Activated CD4-positive, alpha-beta T cell treated with anti-CD3 and anti-CD28 coated beads, Interleukin-2, Interleukin-4, amounts not matched to agents 100 ng/mL and 50 ng/mL, durations not matched to agents 16 hours and 8 hours (primary cell): ENCODE measurements at regions not wholly inside any gene's neighbourhood (a gene's known extent, or its start where the extent isn't known, plus 50 kb on each side); places are given as distances from the start of the nearest gene placed in this dataset.

Experiments used
- DNase-seq: peaks from one replicate; pipeline ENCODE4 v3.0.0-alpha.2; 2020; ENCODE audit warnings: low spot score

DNA sequence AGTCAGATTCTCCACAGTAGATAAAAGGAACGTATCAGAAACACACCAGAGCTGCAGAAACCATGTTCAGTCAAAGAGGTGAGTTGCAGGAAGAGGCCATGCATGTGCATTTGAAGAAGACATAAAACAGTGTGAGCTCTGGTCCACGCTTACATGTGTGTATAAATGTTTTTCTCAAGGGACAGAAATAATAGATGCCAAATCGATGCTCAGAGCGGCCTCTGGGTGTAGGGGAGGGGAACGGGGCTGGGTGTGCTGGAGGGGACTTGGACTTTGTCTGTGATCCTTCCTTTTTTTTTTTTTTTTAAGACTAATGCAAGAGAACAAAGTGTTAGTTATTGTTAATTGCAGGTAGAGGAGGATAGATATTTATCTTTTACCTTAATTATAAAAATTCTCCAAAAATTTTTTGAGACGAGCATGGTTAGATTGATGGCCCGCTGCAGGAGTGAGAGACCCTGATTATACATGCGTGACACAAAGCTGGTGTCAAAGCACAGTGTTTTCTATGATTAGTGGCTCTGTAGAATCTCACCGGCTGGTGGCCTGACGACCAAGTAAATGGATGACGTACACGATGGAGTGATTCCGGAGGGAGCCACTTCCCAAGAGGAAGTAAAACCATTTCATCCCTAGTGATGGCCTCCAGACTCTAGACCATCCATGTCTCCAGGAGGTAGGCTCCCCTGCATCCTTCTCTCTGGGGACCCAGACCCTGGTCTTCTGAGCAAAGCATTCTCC, 240.2 kb downstream of the ENGASE start:
- DNase-seq: no peak

DNA sequence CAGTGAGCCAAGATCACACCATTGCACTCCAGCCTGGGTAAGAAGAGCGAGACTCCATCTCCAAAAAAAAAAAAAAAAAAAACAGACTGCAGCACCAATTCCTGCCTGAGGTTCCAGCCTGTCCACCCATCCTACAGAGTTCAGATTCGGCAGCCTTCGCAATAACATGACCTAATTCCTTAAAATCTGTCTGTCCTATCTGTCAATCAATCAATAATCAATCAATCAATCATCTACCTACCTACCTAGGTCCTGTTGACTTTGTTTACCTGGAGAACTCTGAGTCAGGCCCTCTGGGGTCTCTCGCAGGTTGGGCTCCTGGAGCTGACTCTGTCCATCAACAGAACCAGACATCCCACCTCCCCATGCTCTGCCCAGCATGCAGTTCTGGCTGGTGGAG, 236.7 kb downstream of the ENGASE start:
- DNase-seq: no peak

DNA sequence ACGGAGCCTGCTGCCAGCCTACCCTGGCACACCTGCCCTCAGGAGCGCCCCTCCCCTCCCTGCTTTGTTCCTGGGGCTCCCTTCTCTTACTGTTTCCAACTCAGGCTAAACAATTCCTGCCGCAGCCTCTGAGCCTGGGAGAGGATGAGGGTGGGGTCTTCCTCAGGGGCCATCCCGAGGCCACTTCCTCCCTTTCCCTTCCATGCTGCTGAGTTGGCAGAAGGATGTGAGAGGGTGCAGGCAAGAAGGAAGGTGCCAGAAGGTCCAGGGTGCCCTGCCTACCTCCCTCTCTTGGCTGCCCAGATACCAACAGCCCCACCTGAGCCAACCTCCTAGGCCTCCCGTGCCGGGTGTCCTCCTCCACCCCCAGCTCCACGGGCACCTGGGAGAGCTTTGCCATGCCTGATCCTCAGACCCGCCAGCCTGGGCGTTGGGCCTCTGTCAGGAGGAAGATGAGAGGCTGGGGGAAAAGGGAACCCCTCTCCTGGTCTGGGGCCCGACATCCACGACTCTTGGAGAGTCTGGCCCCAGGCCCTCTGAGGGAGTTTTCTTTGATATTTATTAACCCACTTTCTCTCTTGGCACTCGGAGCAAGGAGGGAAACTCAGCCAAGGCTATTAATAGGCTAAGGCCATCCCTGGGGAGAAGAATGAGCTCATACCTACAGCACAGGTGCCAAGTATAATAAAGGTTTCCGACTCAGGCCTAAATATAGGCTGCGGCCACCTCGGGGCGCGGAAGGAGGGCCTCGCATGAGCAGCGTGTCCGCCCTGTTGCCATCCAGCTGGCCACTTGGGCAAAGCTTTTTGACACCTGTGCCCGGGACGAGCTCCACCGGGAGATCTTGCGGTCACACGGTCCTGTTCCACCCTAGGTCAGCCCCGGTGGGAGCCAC, 232.0 kb downstream of the ENGASE start:
- DNase-seq: no peak

DNA sequence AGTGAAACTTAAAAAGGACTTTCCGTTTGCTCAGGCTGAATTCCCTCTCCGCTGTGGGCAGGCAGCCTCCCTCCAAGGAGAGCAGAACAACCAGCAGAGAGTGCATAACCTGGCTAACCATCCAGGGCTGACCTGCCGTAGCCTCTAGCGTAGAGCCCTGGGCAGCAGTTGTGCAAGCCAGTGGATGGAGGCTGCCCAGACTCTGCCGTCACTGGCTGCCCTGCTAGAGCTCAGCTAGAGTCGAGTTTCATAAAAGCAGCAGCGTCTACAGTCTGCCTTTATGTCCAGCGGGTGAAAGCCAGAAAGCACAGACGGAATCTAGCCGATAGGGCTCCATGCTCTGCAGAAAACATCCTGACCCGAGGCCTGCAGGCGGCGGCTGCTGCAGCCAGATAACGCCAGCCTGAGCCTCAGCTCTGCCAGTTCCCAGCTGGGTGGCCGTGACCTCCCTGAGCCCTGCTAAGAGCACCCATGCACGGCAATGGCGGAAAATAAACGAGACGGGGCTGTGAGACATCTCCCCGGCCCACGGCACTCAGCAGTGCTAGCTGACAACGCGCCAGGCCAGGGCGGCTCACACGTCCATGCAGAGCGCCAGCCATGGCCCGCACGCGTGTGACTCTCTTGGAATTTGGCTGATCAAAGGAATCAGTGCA, 231.3 kb downstream of the ENGASE start:
- DNase-seq: no peak

DNA sequence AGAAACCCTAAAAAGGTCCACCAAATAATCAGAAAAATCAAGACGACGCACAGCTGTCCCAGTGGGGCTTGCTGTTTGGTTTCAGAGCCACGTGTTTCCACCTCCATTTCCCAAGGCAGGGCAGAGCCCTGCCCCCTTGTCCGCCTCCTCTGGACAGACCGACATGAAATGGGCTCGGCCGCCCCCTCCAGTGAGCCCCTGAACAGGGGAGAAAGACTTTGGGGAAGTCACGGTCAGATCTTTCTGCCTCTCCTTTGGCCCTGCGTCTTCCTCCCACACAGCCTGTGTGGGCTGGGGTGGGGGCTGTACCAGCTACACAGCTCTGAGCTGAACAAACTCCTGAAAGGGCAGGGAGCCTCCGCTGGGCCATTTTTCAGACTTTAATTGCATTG, 230.7 kb downstream of the ENGASE start:
- DNase-seq: no peak

DNA sequence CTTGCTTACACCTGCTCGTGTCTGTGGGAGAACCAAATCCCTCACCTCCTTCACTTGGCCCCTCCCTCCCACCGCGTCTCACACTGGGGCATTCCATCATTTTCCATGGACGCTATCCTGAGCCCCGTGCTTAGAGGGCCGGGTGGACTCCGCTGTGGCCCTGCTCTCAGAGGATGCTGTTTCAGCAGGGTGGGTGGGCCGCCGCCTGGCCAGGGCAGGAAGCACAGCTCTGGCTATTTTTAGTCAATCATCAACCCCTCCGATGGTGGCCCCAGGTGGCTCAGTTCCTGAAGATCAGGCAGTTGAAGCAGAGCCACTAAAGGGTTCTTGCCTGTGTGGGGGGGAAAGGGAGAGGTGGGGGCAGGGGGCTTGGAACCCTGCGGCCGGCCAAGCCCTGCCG, 230.3 kb downstream of the ENGASE start:
- no peak for DNase-seq

DNA sequence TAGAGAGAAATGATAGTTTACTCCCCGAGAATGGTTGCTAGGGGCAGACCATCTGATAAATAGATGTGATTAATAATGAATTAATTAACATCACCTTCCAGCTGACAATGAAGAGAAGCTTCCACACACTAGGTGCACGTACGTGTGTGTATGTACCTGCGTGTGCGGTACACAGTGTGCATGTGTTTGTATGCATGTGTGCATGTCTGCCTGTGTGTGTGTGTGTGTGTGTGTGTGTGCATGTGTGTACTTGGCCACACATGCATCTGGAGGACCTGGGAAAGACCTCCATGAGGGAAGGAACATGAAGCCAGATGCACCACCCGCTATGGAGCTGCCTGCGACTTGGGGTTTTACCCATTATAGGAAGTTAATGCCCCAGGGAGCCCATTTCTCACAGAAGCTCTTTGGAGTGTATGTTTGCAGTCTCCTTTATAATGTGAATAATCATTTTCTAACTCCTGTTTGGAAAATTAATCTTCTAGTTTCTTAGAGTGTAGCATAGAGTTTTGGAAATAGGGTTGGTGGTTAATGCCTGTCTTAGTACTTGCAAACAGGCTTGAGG, 229.1 kb downstream of the ENGASE start:
- no peak for DNase-seq

DNA sequence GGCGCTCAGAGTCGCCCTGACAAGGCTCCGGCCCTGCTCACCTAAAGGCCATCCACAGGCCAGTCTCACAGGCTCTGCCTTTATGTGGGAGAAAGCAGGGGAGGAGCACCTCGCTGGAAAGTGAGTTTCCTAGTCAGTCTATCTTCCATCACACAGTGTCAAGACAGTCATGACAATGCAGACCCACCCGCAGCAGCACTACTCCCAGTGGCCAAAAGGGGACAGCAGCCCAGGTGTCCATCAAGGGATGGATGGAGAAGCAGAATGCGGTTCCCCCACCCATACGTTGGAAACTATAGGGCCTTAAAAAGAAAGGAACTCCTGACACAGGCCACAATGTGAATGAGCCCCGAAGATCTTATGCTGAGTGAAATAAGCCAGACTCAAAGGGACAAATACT, 226.8 kb downstream of the ENGASE start:
- DNase-seq: no peak

DNA sequence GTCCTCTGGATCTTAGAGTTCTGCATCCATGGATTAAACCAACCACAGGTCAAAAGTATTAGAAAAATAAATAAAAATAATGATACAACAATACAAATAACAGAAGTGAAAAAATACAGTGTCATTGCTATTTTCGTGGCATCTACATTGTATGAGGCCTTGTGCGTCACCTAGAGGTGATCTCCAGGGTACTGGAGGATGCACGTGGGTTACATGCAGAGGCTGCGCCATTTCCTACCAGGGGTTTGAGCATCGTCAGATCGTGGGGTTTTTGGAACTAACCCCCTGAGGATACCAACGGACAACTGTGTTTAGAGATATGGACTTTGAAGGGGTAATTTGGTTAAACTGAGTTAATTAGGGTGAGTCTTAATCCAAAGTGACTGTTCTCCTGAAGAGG, 224.7 kb downstream of the ENGASE start:
- no peak for DNase-seq

DNA sequence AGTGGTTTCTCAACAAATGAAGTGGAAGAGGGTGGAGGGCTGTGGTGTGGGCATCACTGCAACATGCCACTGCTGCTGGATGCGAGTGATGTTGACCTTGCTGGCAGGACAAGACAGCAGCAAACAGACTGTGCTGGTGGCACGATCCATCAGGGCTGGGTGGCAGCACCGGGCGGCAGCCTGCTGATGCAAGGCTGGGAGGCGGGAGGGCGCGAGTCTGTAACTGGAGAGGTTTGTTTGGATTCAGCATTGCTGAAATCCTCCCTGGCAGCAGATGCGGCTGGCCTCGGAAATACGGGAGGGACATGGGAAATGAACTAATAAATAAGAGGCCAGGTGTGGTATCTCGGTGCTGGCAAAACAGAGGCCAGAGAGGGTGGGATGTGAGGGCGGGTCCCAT, 224.2 kb downstream of the ENGASE start:
- DNase-seq: no peak

DNA sequence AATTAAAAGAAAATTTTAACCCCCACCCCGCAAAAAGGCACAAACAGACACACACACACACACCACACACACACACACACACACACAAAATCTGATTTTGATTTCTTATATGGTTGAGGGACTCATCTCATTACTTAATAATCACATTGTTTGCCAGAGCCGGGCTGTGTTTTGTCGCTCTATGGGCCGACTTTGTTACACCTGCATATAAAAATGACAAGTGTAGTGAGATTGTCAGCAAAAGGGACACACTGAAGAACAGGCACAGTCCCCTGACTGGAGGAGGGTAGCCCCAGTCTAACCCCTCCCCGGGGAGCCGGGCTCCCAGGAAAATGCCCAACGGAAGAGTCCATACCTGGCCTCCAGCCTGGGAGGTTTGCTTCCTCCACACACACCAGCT, 221.6 kb downstream of the ENGASE start:
- no peak for DNase-seq

DNA sequence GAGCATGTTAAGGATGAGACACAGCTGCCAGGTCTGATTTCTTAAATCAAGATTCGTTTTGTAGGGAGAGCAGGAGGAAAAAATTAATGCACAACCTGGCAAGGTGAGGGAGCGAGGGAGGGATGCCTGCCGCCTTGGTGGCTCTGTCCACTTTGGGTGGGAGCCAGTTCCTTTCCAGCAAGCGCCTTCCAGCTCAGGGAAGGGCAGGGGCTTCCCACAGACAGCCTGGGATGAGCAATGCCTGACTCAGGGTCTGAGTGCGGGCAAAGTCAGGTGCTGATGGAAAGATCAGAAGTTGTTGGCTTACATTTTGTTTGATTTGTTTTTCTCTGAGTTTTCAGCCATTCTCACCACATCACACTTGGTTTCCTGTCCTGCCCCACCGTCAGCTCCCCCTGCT, 220.7 kb downstream of the ENGASE start:
- no peak for DNase-seq

DNA sequence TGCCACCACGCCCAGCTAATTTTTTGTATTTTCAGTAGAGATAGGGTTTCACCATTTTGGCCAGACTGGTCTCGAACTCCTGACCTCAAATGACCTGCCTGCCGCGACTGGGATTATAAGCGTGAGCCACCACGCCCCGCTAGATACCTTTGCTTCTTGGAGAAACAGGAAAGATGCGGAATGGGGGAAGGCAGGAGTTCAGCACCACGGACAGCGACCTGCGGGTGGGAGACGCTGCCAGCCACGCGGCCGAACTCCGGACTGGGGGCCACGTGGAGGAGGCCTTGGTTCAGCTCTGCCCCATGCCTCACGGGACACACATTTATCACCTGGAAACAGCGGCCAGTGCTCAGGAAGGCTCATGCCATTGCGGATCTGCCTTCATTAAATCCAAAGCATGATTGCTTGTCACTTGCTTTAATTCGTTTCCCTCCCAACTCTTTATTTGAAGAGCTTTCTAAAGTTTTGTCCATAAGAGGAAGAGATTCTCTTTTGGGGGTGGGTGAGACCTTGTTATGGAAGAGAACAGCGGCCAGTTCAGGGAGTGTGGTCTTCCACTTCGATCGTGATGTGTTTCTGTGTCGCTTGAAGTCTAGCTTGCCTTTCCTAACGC, 219.9 kb downstream of the ENGASE start:
- peak; percentile 15 for DNase-seq

DNA sequence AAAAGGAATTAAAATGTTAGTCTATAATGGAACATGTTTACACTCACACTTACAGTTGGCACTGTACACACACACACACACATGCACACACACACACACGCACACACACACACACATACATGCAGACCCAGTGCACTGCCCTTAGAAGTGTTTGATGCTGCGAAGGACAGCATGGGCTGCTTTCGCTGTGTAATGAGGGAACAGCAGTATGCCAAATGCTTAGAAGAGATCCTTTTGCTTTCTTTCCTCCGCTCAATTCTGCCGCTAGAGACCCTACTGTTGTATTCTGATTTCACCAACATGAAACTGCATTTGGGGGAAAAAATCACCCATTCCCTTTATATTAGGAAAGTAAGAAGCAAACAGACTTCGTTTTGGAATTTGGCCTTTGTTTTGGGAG, 217.9 kb downstream of the ENGASE start:
- DNase-seq: no peak

DNA sequence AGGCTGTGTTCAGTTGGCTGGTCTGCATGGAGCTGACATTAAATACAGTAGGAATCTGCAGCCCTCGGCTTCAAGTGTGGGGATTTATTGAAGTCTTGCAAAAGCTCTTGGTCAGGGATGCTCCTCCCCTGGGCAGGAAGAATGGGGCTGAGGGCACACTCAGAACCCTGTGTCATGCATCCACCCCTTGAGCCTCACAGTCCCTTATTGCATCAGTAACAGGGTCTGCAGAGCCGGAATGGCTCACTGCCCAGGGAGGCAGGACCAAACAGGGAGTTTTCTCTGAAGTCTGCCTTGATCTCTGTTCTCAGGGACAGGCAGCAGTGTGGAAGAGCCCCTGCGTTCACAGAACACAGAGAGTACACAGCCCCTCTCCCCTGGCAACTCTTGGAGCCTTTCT, 216.8 kb downstream of the ENGASE start:
- no peak for DNase-seq

DNA sequence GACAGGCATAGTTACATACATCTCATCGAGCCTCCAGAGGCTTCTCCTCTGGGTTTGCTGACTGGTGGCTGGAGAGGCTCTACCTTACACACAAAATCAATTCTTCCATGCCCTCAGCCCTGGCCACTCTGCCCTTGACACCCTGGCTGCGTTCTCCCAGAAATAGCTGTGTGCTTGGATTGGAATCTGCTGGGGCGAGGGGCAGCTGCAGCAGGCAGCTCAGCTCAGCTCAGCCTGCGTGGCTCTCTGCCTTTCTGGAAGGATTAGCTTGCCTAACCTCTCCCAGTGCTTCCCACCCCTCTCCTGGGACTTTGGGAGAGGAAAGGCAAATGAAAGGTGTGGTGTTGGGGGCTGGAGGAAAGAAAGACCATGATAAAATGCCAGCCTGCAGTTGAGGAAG, 216.1 kb downstream of the ENGASE start:
- no peak for DNase-seq

DNA sequence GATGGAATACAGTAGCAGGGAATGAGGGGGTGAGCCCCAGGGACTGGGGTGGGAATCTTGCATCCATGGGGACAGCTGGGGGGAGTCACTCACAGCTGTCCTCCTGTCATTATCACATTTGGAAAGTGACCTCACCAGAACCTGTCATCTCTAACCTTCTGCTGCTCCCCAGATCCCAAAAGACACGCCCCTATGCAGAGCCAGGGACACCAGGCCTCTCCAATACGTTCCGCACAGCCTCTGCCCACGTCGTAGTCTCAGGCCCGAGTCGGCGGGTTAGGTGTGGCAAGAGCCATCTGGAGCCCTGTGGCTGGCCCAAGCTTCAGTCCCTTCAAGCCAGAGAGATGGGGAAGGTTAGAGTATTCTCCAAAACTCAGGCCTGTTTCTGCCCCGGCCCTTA, 214.3 kb downstream of the ENGASE start:
- no peak for DNase-seq

DNA sequence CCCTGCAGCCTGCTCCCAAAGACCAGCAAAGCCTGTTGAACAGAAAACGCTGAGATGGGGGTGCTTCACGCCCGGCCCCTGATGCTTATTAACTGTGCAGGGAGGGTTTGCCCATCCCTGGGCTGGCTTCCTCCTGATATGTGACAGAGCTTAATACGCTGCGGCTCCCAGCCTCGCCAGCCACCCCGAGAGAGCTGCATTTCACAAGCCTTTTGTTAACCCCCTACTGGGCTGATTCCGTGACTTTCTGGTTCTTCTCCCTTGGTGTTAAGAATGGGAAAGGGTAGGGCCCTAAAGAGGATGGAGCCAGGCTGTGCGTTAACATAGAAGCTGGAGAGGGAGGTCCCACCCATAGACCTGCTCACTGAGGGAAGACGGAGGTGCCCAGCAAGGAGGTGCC, 211.8 kb downstream of the ENGASE start:
- no peak for DNase-seq

DNA sequence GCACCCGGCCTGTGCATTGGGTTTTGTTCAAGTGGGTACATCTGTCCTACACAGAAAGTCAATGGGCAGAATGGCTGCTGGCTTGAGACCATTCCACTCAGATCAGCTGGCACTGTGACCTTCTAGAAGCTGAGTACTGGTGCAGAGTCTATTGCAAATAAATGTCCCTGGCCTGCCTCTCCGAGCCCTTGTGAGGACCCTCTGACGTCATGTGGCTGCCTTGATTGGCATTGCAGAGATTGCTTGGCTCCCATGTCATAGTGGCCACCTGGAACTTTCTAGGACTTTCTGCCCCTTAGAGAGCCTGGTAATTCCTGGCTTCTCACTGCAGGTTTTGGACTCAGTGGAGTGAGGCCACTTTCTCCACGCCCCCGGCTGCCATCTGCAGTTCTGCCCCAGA, 211.3 kb downstream of the ENGASE start:
- no peak for DNase-seq

DNA sequence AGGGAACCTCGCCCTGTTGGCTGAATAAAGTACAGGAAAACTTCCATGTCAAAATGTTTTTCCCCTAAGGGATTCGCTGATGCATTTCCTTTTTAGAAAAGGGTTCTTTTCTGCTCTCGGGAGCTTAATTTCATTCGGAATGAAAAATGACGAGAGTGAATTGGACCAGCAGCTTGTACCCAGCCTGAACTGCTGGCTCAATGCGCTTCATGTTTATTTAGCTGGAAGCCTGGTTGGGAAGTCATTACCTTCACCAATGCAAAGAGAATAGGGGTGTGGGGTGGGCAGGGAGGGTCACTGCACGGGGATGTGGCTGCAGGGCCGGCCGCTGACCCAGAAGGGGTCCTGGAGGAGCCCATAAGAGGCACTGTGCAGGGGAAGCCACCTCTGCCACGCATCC, 207.7 kb downstream of the ENGASE start:
- DNase-seq: no peak

DNA sequence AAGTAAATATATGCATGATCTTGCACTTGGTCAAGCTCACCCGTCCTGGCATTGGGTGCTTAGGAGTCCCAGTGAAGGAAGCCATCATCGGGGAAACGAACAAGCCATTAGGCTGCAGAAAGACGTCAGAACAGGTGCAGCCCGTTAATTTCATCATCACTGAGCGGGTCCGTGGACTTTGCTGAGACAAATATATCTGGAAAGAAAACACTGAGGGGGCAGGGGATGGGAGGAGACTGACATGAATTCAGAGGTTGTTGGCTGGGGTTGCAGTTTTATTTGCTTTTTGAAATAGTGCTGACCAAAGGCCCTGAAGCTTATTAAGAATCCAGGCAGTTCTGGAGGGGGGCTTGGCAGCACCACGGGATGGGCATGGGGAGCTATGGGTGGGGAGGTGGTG, 207.2 kb downstream of the ENGASE start:
- no peak for DNase-seq

DNA sequence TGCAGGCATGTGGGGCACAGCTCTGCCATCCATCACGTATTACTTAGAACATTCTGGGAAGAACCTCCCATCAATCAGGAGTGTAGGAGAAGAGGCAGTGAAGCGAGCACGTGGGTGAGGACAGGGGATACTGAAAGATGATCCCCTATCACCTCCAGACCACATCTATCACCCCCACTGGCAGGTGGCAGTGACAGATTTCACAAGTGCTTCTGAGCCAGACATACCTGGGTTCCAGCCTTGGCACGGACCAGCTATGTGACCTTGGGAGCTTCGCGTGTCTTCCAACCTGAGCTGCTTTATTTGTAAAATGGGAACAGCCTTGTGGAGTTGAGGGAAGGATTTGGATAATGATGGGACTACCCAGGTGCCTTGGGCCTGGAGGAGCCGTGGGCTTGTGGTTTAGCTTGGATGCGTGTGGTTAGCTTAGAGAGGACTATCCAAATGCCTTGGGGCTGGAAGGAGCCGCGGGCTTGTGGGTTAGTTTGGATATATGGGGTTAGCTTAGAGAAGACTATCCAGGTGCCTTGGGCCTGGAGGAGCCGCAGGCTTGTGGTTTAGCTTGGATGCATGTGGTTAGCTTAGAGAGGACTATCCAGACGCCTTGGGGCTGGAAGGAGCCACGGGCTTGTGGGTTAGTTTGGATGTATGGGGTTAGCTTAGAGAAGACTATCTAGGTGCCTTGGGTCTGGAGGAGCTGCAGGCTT, 206.4 kb downstream of the ENGASE start:
- DNase-seq: no peak
